ENCODE measurements at regions not wholly inside any gene's neighbourhood (a gene's known extent, or its start where the extent isn't known, plus 50 kb on each side); places are given as distances from the start of the nearest gene placed in this dataset.

GRCh38 chr12:90428881-90429280, 526.1 kb downstream of the CCER1 start:
- DNase-seq, result no peak
- Histone ChIP-seq H3K36me3 (replicated peaks in 1 of 2; ENCODE audit: insufficient read depth in 1 of 2, low read depth in 2 of 2) (no peaks in the 10 kb centered on the region), H3K4me3 (no peak overlapping the region), H3K27me3 (no peaks in the 10 kb centered on the region), H3K9me3 (no peaks in the 10 kb centered on the region), H3K27ac (no peak overlapping the region), H3K4me1 (no peaks in the 10 kb centered on the region)
- no peak for ATAC-seq
- intact Hi-C loops (cut with DNase I), result no loop called here
- 41 to 54% methylated on average over 3 of the region's 3 CpGs for WGBS, 2 donors
- TF ChIP-seq POLR2A (IDR thresholded peaks at IDR 0.05) (no peak), CTCF (IDR thresholded peaks at IDR 0.05) (no peak)

GRCh38 chr12:90428465-90428864, 526.5 kb downstream of the CCER1 start:
- H3K4me1 ChIP-seq, result no peaks in the 10 kb centered on the region
- H3K9me3 ChIP-seq, result no peaks in the 10 kb centered on the region
- WGBS, 2 donors, result 77 to 84% methylated on average over 1 of the region's 1 CpG
- TF ChIP-seq CTCF (IDR thresholded peaks at IDR 0.05) (no peak), POLR2A (IDR thresholded peaks at IDR 0.05) (no peak)
- no peak overlapping the region for H3K4me3 ChIP-seq
- no peaks in the 10 kb centered on the region for H3K27me3 ChIP-seq
- DNase-seq (no peak), ATAC-seq (no peak)
- H3K27ac ChIP-seq, result no peak overlapping the region
- intact Hi-C loops (cut with DNase I), result no loop called here
- no peaks in the 10 kb centered on the region for H3K36me3 ChIP-seq (replicated peaks in 1 of 2; ENCODE audit: insufficient read depth in 1 of 2, low read depth in 2 of 2)

GRCh38 chr12:90423965-90424364, 531.0 kb downstream of the CCER1 start:
- Histone ChIP-seq H3K4me1 (no peaks in the 10 kb centered on the region), H3K36me3 (replicated peaks in 1 of 2; ENCODE audit: insufficient read depth in 1 of 2, low read depth in 2 of 2) (no peaks in the 10 kb centered on the region), H3K27ac (no peak overlapping the region), H3K4me3 (no peak overlapping the region), H3K9me3 (no peaks in the 10 kb centered on the region), H3K27me3 (no peaks in the 10 kb centered on the region)
- intact Hi-C loops (cut with DNase I), result no loop called here
- TF ChIP-seq POLR2A (IDR thresholded peaks at IDR 0.05) (no peak), CTCF (IDR thresholded peaks at IDR 0.05) (no peak)
- 43 to 47% methylated on average over 2 of the region's 2 CpGs for WGBS, 2 donors
- DNase-seq (no peak), ATAC-seq (no peak)

DNA sequence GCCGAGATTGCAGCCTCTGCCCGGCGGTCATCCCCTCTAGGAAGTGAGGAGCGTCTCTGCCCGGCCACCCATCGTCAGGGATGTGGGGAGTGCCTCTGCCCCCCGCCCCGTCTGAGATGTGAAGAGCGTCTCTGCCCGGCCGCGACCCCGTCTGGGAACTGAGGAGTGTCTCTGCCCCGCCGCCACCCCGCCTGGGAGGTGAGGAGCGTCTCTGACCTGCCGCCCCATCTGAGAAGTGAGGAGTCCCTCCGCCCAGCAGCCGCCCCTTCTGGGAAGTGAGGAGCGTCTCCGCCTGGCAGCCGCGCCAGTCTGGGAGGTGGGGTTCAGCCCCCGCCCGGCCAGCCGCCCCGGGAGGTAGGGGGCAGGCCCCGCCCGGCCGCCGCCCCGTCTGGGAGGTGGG, 544.0 kb downstream of the CCER1 start:
- H3K27ac ChIP-seq, result no peak overlapping the region
- no peaks in the 10 kb centered on the region for H3K27me3 ChIP-seq
- no peaks in the 10 kb centered on the region for H3K36me3 ChIP-seq (replicated peaks in 1 of 2; ENCODE audit: insufficient read depth in 1 of 2, low read depth in 2 of 2)
- no peak overlapping the region for H3K4me3 ChIP-seq
- no peaks in the 10 kb centered on the region for H3K9me3 ChIP-seq
- TF ChIP-seq POLR2A (IDR thresholded peaks at IDR 0.05) (no peak), CTCF (IDR thresholded peaks at IDR 0.05) (no peak)
- intact Hi-C loops (cut with DNase I), result no loop called here
- ATAC-seq (no peak), DNase-seq (no peak)
- H3K4me1 ChIP-seq, result no peaks in the 10 kb centered on the region
- 93 to 94% methylated on average over 8 to 29 of the region's 33 CpGs for WGBS, 2 donors

- no peak overlapping the region for H3K27ac ChIP-seq
- 59 to 65% methylated on average over 2 of the region's 2 CpGs for WGBS, 2 donors
- TF ChIP-seq CTCF (IDR thresholded peaks at IDR 0.05), result no peak
- TF ChIP-seq POLR2A (IDR thresholded peaks at IDR 0.05), result no peak
- ATAC-seq, result no peak
- H3K9me3 ChIP-seq, result no peaks in the 10 kb centered on the region
- intact Hi-C loops (cut with DNase I), result no loop called here
- no peaks in the 10 kb centered on the region for H3K36me3 ChIP-seq (replicated peaks in 1 of 2; ENCODE audit: insufficient read depth in 1 of 2, low read depth in 2 of 2)
- no peaks in the 10 kb centered on the region for H3K4me1 ChIP-seq
- DNase-seq, result no peak
- no peak overlapping the region for H3K4me3 ChIP-seq
- no peaks in the 10 kb centered on the region for H3K27me3 ChIP-seq
Measured at GRCh38 chr12:90407841-90408240, 547.1 kb downstream of the CCER1 start.
